Natural killer cell treated with Interleukin-12 subunit alpha and Interleukin-12 subunit beta and Interleukin-15 and Interleukin-18, amount 100 ng/mL, for 72 hours (primary cell): ENCODE measurements at regions not wholly inside any gene's neighbourhood (a gene's known extent, or its start where the extent isn't known, plus 50 kb on each side); places are given as distances from the start of the nearest gene placed in this dataset.
"Not testable (repeated sequence)": the region's sequence is repeated elsewhere in the genome, so short reads cannot be mapped to it uniquely, and the experiment has no call there.

Source experiments
- ATAC-seq, 2 donors: fragments of 150-1000 bp; cut with Tn5 transposase in 1 of 2; sonication (Bioruptor Pico), chemical (Tn5 transposase) in 1 of 2; 2 replicates each; pipeline ENCODE4 v1.10.0; 2021
- DNase-seq: peaks from one replicate; pipeline ENCODE4 v3.0.0; 2022; ENCODE audit warnings: low spot score
- H3K27ac Mint-ChIP-seq, 2 donors: 1 replicate in 1 of 2; 2 replicates in 1 of 2; pipeline ENCODE4 v1.8.0; 2022; ENCODE audit warnings: mixed read lengths in 2 of 2, mild to moderate bottlenecking in 1 of 2, moderate library complexity in 1 of 2
- H3K27me3 Mint-ChIP-seq, 2 donors: 1 replicate in 1 of 2; 2 replicates in 1 of 2; pipeline ENCODE4 v1.8.0; 2022; ENCODE audit warnings: mixed read lengths in 2 of 2
- H3K36me3 Mint-ChIP-seq: one replicate; pipeline ENCODE4 v1.8.0; 2022; ENCODE audit warnings: mixed read lengths
- H3K4me1 Mint-ChIP-seq, 2 donors: 1 replicate in 1 of 2; 2 replicates in 1 of 2; pipeline ENCODE4 v1.8.0; 2022; ENCODE audit warnings: low read depth in 2 of 2, mixed read lengths in 2 of 2, mild to moderate bottlenecking in 1 of 2
- H3K4me3 Mint-ChIP-seq: one replicate; pipeline ENCODE4 v1.8.0; 2022; ENCODE audit warnings: mixed read lengths
- H3K9me3 Mint-ChIP-seq: 2 replicates; pipeline ENCODE4 v1.8.0; 2022; ENCODE audit warnings: mixed read lengths

DNA sequence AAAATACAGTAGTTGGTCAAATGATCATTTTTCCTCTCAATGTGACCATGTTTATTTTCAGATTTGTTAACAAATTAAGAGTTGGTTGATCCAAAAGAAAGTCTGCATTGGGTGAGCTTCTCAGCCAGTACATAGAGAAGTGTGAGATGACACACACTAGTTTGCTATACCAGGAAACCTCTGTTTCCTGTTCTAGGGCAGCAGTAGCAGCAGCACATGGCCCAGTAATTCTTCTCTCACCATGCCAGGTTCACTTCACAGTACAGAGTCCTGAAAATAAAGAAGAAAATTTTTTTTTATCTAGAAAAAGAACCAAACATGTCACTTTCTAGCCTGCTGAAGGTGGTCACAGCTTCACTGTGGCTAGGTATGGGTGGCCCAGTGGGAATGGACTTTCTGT lies 250.2 kb upstream of the OR4E1 start:
- peak overlapping the region; percentile 78 to 81 for H3K27ac Mint-ChIP-seq
- H3K36me3 Mint-ChIP-seq: no peaks in the 10 kb centered on the region
- peak overlapping the region; percentile 77 for H3K4me3 Mint-ChIP-seq
- H3K27me3 Mint-ChIP-seq: no peaks in the 10 kb centered on the region
- no peaks in the 10 kb centered on the region for H3K9me3 Mint-ChIP-seq
- ATAC-seq: peak; percentile 86 to 98
- peaks cover 38 to 51% of the 10 kb centered on the region in 2 donors for H3K4me1 Mint-ChIP-seq
- no peak for DNase-seq

DNA sequence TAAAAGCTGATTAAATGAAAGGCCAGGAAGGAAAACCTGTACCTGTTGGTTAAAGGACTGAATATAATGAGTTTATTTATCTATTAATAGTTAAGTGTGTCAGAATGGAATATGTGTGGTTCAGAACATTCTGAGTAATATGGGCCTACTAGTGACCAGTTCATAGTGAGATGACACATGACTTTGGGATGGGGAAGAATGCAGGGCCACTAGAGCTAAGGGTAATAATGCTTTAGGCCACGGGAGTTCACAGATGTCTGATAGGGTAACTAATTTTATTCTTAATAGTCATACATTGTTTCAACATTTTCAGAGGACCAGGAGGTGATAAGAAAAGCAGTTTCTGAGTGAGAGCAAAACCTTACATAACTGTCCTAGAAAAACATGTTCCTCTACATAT lies 247.8 kb upstream of the OR4E1 start:
- no peaks in the 10 kb centered on the region for H3K9me3 Mint-ChIP-seq

DNA sequence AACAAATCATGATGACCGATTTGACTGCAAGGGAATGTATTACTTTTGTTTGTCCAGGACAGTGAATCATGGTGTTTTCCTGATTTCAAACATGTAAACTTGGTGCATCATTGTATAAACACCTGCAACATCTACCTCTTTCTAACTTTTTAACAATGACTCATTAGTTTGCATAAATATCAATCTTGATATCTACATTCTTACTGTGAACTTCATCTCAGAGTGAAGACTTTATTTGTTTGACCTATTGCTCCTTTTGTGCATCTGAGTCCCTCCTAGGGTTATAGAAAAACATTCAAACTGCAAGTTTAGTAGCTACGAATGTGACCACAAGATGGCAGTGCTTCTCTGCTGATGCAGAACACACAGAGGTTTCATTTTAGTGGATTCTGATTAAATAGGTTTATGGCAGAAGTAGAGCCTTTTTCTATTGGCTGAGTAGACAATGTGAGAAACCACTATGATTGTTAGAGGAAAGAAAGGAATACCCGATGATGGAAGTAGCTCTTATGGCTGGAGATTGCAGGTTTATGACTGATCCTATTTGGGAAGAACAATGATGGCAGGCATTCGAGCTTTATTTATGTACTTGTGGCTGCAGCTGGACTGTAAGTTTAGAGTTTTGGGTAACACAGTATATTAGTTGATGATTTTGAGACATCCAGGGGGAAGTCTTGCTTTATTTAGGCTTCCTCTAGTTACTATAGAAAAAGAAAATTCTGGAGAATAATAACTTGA lies 244.2 kb upstream of the OR4E1 start:
- Mint-ChIP-seq H3K27ac (peak overlapping the region; percentile 22 to 60), H3K9me3 (no peaks in the 10 kb centered on the region), H3K36me3 (no peaks in the 10 kb centered on the region), H3K4me1 (peaks cover 23 to 51% of the 10 kb centered on the region in 2 donors), H3K4me3 (peak overlapping the region; percentile 67), H3K27me3 (no peaks in the 10 kb centered on the region)
- peak; percentile 69 for DNase-seq
- ATAC-seq: peak; percentile 62 to 65

More for the DNA sequence above, 247.8 kb upstream of the OR4E1 start:
- H3K4me3 Mint-ChIP-seq: no peak overlapping the region
- peak overlapping the region; percentile 78 to 81 for H3K27ac Mint-ChIP-seq
- no peaks in the 10 kb centered on the region for H3K27me3 Mint-ChIP-seq
- no peaks in the 10 kb centered on the region for H3K36me3 Mint-ChIP-seq
- H3K4me1 Mint-ChIP-seq: peaks cover 44 to 64% of the 10 kb centered on the region in 2 donors
- no peak for ATAC-seq
- no peak for DNase-seq

DNA sequence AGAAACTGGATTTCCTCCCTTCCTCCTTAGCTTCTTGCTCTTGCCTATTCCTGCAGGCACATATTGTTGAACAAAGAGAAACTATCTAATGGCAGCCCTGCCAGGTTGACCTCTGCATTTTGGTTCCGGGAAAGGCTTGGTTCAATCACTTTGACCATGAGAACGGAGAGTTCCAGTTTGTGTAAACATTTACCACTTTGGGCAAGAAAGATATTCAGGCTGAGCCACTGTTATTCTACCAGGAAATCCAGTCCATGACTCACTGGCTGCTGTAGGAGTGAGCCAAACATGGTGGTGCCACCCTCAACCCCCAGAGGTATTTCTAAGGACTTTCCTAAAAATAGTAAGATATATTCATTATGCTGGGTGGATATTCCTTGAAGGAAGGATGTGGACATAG lies 242.2 kb upstream of the OR4E1 start:
- peaks cover 20 to 38% of the 10 kb centered on the region in 2 donors for H3K4me1 Mint-ChIP-seq

DNA sequence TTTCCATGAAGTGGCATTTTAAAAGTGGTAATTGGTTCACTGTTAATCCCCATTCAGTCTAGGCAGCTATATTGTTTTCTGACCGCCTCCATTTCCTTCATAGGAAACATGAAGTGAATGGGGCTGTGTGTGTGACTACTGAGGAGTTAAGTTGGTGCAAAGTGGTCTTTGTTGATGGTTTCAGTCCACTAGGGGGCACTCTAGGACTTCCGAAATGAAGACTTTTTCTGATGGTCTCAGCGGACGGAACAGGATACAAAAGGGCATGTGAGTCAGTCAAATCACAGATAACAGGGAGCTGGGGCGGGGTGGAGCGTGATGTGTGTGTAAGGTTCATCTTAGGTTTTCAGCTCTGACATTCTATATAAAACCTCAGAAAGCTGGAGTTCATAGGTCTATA lies 240.1 kb upstream of the OR4E1 start:
- no peaks in the 10 kb centered on the region for H3K9me3 Mint-ChIP-seq
- no peaks in the 10 kb centered on the region for H3K36me3 Mint-ChIP-seq
- peak overlapping the region in 1 of 2 donors; percentile 28 for H3K27ac Mint-ChIP-seq
- H3K4me1 Mint-ChIP-seq: peaks cover 16 to 30% of the 10 kb centered on the region in 2 donors
- H3K4me3 Mint-ChIP-seq: peak overlapping the region; percentile 36
- DNase-seq (peak; percentile 88), ATAC-seq (peak; percentile 82 to 89)
- no peaks in the 10 kb centered on the region for H3K27me3 Mint-ChIP-seq

More for the DNA sequence above, 242.2 kb upstream of the OR4E1 start:
- no peaks in the 10 kb centered on the region for H3K36me3 Mint-ChIP-seq
- ATAC-seq (no peak), DNase-seq (no peak)
- H3K4me3 Mint-ChIP-seq: peak overlapping the region; percentile 18
- no peaks in the 10 kb centered on the region for H3K9me3 Mint-ChIP-seq
- no peaks in the 10 kb centered on the region for H3K27me3 Mint-ChIP-seq
- H3K27ac Mint-ChIP-seq: peak overlapping the region; percentile 12 to 51

DNA sequence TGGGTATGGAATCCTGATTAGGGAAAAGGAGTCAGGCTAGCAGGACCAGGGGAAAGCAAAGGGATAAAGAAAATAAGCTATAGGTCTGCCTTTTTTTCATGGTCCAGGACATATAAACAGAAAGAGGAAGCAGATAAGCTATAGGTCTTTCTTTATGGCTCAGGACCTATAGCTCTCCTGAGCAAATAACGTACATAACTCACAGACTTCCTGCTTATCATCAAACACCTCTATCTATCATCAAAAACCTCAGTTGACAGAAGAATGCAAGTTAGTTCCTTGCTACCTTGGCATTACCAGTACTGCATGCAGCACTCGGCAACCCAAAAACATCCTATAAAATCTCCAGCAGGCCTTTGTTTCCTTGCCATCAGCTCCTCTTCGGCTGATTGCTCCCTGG lies 238.7 kb upstream of the OR4E1 start:
- no peak for ATAC-seq
- no peak overlapping the region for H3K4me3 Mint-ChIP-seq
- peaks cover 4 to 17% of the 10 kb centered on the region in 2 donors for H3K4me1 Mint-ChIP-seq
- H3K27me3 Mint-ChIP-seq: no peaks in the 10 kb centered on the region
- DNase-seq: no peak
- H3K36me3 Mint-ChIP-seq: no peaks in the 10 kb centered on the region
- H3K9me3 Mint-ChIP-seq: no peaks in the 10 kb centered on the region
- no peak overlapping the region for H3K27ac Mint-ChIP-seq

DNA sequence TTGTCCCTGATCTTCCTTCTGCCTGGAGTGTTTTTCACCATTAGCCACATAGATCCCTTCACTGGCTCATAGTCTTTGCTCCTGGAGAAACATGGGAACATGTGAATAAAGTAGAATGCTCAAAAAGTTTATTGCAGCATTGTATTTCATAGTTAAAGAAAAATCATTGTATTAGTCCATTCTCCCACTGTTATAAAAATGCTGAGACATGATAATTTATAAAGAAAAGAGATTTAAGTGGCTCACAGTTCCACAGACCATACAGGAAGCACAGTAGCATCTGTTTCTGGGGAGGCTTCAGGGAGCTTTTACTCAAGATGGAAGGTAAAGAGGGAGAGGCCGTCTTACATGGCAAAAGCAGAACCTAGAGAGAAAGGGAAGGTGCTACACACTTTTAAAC lies 238.3 kb upstream of the OR4E1 start:
- no peaks in the 10 kb centered on the region for H3K27me3 Mint-ChIP-seq
- H3K9me3 Mint-ChIP-seq: no peaks in the 10 kb centered on the region
- no peak overlapping the region for H3K4me3 Mint-ChIP-seq
- peaks cover 4 to 17% of the 10 kb centered on the region in 2 donors for H3K4me1 Mint-ChIP-seq
- no peak for DNase-seq
- H3K27ac Mint-ChIP-seq: no peak overlapping the region
- no peaks in the 10 kb centered on the region for H3K36me3 Mint-ChIP-seq
- ATAC-seq: no peak

DNA sequence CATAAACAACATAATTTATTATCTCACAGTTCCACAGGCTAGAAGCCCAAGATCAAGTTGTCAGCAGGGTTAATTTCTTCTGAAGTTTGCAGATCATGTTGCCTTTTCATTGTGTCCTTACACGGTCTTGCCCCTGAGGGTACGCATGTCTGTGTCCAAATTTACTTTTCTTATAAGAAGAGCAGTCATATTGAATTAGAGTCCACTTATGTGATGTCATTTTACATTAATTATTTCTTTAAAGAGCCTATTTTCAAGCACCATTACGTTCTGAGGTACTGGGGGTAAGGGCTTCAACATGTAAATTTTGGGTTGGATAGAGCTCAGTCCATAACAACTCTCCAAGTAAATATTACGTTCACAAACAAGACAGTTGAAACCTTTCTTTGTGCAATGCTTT lies 236.6 kb upstream of the OR4E1 start:
- ATAC-seq (no peak), DNase-seq (no peak)
- Mint-ChIP-seq H3K27me3 (no peaks in the 10 kb centered on the region), H3K36me3 (no peaks in the 10 kb centered on the region), H3K9me3 (no peaks in the 10 kb centered on the region), H3K4me3 (no peak overlapping the region), H3K27ac (no peak overlapping the region), H3K4me1 (peaks cover 4 to 8% of the 10 kb centered on the region in 2 donors)

DNA sequence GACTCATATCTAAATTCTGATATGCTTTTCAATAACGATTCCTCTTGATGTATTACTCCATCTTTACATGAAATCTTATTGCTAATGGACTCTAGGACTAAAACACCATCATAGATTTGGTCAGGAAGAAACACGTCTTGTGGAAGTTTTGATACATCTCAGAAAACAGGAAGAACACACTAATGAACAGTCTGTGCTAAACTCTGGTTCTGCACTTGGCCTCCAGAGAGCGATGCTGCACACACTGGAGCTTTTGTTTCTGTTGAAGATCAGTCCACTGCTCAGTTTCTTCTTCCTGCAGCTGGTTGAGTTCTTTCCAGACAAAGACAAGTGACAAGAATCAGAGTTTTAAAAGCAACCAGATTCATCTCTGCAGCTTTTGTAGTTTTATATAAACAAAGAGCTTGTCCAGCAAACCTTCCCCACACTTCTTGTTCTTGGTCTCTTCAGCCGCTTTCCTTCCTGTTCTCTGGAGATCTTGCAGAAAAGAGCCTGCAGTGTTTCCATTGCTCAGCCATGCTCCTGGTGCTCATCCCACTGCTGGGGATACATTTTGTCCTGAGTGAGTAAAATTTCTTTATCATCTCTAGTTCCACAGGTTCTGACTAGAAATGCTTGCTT lies 229.1 kb upstream of the OR4E1 start:
- ATAC-seq: peak; percentile 78 to 81
- Mint-ChIP-seq H3K4me1 (peaks cover 14 to 15% of the 10 kb centered on the region in 2 donors), H3K27me3 (no peaks in the 10 kb centered on the region), H3K36me3 (no peaks in the 10 kb centered on the region), H3K4me3 (peak overlapping the region; percentile 71), H3K27ac (peak overlapping the region; percentile 27 to 55), H3K9me3 (no peaks in the 10 kb centered on the region)
- DNase-seq: no peak

DNA sequence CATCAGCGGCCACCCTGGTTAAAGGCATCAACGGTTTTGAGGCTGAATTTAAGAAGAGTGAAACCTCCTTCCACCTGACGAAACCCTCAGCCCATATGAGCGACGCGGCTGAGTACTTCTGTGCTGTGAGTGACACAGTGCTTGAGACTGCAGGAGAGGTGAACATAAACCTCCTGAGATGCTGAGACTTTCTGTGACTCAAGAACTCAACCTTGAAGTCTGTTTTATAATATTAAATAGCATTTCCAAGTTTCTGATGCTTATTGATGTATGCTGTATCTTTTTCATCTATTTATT lies 221.2 kb upstream of the OR4E1 start:
- not testable (repeated sequence) for H3K36me3 Mint-ChIP-seq, ATAC-seq, H3K9me3 Mint-ChIP-seq, DNase-seq, H3K27me3 Mint-ChIP-seq
- Mint-ChIP-seq H3K4me1 (peaks cover 9 to 11% of the 10 kb centered on the region in 2 donors), H3K27ac (peak overlapping the region in 1 of 2 donors; percentile 72), H3K4me3 (peak overlapping the region; percentile 77)

DNA sequence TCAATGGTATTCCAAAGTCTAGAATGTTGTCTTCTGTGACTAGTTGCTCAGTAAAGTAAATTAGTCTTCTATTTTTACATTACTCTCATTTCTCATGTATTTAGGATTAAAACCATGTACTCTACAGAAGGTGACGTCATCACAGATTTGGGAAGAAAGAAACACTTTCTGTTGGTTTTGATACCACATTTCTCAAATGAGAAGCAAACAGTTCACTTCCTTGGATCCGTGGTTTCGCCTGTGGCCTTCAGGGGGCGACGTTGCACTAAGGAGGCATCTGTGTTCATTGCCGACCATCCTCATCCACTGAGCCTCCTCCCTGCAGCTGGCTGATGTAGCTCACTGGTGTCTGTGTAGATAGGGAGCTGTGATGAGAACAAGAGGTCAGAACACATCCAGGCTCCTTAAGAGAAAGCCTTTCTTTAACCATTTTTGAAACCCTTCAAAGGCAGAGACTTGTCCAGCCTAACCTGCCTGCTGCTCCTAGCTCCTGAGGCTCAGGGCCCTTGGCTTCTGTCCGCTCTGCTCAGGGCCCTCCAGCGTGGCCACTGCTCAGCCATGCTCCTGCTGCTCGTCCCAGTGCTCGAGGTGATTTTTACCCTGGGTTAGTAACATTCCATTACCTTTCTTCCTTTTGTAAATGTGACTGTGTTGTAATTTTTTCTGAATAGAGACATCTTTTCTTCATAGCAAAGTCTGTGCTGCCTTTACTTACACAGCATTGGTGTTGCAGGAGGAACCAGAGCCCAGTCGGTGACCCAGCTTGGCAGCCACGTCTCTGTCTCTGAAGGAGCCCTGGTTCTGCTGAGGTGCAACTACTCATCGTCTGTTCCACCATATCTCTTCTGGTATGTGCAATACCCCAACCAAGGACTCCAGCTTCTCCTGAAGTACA lies 220.6 kb upstream of the OR4E1 start:
- Mint-ChIP-seq H3K4me1 (peaks cover 11 to 12% of the 10 kb centered on the region in 2 donors), H3K9me3 (no peaks in the 10 kb centered on the region), H3K27me3 (no peaks in the 10 kb centered on the region), H3K4me3 (peak overlapping the region; percentile 77), H3K27ac (peak overlapping the region in 1 of 2 donors; percentile 72), H3K36me3 (no peaks in the 10 kb centered on the region)
- ATAC-seq (peak in 1 of 2 donors; percentile 73), DNase-seq (no peak)

DNA sequence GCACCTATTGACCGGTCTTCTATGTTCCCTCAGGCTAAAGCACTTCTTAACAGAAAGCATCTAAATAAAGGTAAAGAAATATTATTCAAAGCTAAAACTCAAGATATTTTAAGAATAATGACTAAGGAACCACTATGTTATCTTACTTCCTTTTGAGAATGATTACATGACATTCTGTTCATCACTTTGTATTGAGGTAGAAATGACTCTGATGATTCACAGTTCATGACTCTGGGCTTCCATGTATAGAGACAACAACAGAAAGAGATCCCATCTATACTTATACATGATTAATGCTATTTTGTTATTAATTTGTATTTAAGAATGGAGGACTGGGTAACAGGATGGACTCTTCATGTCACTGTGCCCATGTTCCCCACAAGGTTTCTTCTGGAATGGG lies 218.3 kb upstream of the OR4E1 start:
- DNase-seq (no peak), ATAC-seq (no peak)
- no peak overlapping the region for H3K27ac Mint-ChIP-seq
- peaks cover 22% of the 10 kb centered on the region in 2 donors for H3K4me1 Mint-ChIP-seq
- H3K4me3 Mint-ChIP-seq: no peak overlapping the region
- no peaks in the 10 kb centered on the region for H3K27me3 Mint-ChIP-seq
- H3K9me3 Mint-ChIP-seq: no peaks in the 10 kb centered on the region
- no peaks in the 10 kb centered on the region for H3K36me3 Mint-ChIP-seq

DNA sequence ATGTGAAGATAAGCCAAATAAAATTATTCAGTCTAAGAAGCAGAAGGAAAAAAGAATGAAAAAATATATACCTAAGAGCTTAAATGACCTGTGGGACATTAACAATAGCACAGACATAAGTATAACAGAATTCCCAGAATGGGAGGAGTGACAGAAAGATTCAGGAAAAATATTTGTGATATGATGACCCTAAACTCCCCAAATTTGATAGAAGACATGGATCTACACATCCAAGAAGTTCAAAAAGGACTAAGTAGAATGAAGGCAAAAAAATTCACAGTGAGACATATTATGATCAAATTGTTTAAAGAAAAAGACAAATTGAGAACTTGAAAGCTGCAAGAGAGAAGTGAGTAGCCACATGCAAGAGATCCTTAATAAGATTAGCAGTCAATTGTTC lies 211.4 kb upstream of the OR4E1 start:
- H3K4me3 Mint-ChIP-seq: no peak overlapping the region

DNA sequence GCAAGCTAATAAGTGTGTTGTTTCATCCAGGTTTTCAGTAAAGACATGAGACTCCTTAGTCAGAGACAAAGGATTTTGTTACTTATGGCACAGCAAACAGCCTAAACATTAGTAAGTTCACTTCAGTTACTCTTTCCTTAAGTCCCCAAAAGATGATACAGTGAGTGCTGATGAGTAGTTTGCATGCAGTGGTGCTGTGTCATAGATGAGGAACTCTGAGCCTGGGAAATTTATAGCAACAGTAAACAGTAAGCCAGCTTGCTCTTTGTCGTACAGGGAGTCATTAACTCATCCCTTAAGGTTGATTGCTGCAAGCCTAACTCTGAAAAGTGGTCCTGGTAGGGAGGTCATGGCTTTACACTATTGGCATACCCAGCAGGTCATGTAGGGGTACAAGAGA lies 208.6 kb upstream of the OR4E1 start:
- Mint-ChIP-seq H3K4me1 (peaks cover 8 to 20% of the 10 kb centered on the region in 2 donors), H3K27me3 (no peaks in the 10 kb centered on the region), H3K27ac (no peak overlapping the region), H3K36me3 (peaks cover 7% of the 10 kb centered on the region), H3K9me3 (peaks cover 4% of the 10 kb centered on the region), H3K4me3 (no peak overlapping the region)
- ATAC-seq (no peak), DNase-seq (no peak)

More for the DNA sequence above, 211.4 kb upstream of the OR4E1 start:
- Mint-ChIP-seq H3K9me3 (peaks cover 4% of the 10 kb centered on the region), H3K27me3 (no peaks in the 10 kb centered on the region), H3K4me1 (peaks cover 21 to 31% of the 10 kb centered on the region in 2 donors), H3K27ac (no peak overlapping the region), H3K36me3 (peaks cover 7% of the 10 kb centered on the region)
- DNase-seq (no peak), ATAC-seq (no peak)
